SIG-M5 treated with dmso at 0.1 percent for 504 hours (cell line): ENCODE measurements at regions not wholly inside any gene's neighbourhood (a gene's known extent, or its start where the extent isn't known, plus 50 kb on each side); places are given as distances from the start of the nearest gene placed in this dataset.
"Not testable (repeated sequence)": the region's sequence is repeated elsewhere in the genome, so short reads cannot be mapped to it uniquely, and the experiment has no call there.

Experiments used
- DNase-seq: peaks from one replicate; lab custom pipeline; 2025; ENCODE audit not compliant: unreplicated experiment; lab: John Stamatoyannopoulos, UW

GRCh38 chr5:62143268-62144229 is 162.5 kb upstream of the KIF2A start:
- no peak for DNase-seq

DNA sequence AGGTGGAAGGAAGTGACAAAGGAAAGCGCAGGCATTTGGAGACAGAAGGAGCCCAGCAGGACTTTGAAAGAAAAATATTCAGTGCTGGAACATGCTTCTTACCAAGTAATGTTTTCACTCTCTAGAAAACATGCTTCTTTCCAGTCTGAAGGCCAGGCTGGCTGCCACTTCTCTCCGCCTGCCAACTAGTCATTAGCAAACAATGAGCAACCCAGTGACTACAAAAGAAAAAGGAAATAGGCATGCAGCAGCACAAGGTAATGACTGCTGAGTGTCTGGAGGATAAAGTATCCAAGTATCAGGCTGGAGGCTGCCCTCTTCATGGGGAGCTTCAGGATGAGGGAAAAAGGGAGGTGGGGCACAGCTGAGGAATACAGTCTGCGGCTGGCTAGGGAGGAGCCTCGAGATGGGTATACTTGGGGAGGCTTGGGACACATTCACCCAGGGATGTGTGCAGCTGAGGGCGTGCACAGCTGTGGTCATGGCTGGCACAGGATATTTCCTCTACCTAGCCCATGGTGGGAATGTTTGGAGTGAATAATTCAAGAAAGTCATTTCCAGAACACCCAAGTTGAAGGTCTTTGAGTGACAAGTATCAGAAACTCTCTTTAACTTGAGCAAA is 161.5 kb upstream of the KIF2A start:
- no peak for DNase-seq

DNA sequence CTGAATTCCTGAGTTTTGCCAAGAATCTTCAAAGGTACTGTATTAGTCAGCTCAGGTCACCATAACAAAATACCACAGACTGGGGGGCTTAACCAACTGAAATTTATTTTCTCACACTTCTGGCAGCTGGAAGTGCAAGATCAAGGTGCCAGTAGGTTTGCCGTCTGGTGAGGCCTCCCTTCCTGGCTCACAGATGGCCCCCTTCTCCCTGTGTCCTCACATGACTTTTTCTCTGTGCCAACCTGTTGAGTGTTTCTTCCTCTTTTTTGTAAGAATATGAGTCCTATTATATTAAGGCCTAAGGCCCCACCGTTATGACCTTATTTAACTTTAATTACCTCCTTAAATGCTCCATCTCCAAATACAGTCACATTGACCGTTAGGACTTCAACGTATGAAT is 156.1 kb upstream of the KIF2A start:
- DNase-seq = no peak

DNA sequence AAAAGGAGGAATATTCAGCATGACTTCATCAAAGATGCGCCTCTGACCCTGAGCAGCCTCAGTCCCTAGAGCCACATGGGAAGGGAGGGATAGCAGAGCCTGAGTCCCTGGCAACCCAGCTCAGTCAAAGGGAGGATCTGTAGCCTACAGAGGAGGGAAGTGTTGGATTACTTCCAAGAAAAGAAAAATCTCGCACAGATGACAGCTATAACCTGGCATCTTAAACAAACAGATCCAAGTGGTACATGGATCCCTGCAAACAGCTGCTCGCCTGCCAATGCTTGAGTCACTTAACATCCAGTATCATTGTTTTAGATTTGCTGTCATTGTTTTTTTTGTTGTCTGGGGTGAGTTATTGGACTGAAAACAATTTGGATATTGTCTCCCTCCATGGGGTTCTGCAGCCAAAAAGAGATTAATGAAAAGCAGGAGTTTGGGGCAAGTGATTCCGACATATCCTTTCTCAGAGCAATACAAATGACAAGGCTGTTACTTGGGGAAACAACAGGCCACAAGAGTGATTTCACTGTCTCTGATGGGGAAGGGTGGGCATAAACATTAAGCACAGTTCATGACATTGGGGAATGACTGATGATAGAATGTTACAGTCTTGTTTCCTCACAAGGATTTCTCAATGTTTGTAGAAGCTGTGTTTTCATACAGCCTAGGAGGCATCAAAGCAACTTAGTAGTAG is 153.5 kb upstream of the KIF2A start:
- no peak for DNase-seq

- no peak for DNase-seq
Observed at GRCh38 chr5:62154758-62155157, 151.2 kb upstream of the KIF2A start.

GRCh38 chr5:62155988-62156387 is 150.0 kb upstream of the KIF2A start:
- no peak for DNase-seq

GRCh38 chr5:62167561-62168057 is 138.4 kb upstream of the KIF2A start:
- no peak for DNase-seq

GRCh38 chr5:62168506-62169281 is 137.3 kb upstream of the KIF2A start:
- no peak for DNase-seq

GRCh38 chr5:62178258-62178657 is 127.7 kb upstream of the KIF2A start:
- DNase-seq = no peak

DNA sequence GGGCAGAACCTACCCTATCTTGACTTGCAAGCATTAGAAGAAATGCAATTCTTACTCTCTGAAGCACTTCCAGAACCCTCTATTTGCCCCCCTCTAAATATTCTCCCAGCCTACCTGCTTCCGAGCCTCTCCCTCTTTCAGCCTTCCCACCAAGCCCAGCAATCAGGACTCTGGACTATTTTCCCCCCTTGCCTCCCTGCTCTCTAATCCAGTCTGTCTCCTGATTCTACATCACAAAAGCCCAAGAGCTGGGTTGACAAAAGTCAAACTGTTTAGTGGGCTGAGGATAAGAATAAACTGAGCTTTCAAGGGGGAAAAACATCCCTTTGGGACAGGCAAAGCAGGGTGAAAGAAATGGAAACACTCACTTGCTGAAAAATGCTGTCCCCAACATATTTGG is 123.2 kb upstream of the KIF2A start:
- no peak for DNase-seq

- no peak for DNase-seq
Observed at GRCh38 chr5:62183727-62184126, 122.3 kb upstream of the KIF2A start.

- DNase-seq = no peak
Observed at GRCh38 chr5:62184444-62184843, 121.6 kb upstream of the KIF2A start.

DNA sequence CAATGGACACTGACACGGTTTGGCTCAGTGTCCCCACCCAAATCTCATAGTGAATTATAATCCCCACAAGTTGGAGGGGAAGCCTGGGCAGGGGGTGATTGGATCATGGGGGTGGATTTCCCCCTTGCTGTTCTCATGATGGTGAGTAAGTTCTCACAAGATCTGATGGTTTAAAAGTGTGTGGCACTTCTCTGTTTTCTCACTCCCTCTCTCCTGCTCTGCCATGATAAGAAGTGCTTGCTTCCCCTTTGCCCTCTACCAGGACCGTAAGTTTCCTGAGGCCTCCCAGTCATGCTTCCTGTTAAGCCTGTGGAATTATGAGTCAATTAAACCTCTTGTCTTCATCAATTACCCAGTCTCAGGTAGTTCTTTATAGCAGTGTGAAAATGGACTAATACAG is 115.8 kb upstream of the KIF2A start:
- DNase-seq = no peak

- DNase-seq = no peak
Observed at GRCh38 chr5:62190931-62191330, 115.1 kb upstream of the KIF2A start.

GRCh38 chr5:62192958-62193357 is 113.0 kb upstream of the KIF2A start:
- no peak for DNase-seq

GRCh38 chr5:62196532-62196931 is 109.5 kb upstream of the KIF2A start:
- DNase-seq = not testable (repeated sequence)

DNA sequence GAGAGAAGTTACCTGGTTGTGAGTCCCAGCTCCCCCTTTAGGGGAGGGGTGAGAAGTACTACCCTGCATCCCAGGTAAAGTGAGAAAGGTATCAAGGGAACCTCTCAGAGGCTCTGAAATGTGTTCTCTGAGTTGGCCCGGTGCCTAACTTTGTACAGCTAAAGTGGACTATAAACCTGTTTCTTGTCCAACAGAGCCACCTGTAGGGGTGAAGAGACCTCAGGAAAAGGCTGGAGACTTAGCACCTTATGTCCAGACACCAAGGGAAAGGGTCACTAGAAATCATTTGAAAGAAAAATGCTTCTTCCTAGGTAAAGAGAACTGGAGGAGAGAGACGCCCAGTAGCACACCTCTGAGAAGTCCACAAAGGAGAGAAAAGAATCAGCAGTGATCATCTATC is 108.3 kb upstream of the KIF2A start:
- DNase-seq = no peak

DNA sequence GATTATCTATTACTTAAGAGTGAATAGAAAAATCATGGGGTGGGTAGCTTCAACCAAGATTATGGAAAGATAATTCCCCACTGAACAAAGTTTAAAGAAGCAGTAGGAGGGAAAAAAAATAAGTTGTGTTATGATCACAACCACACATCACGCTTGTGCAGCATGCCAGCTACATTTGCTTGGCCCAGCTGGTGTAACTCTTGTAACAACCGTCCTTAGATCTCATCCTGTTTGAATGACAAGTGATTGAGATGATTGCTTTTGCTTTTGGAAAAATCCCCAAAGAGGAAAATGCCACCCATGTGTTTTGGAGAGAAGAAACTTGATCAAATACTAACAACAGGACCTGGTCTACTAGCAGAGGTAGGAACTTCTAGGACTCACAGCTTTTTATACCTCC is 107.6 kb upstream of the KIF2A start:
- no peak for DNase-seq

GRCh38 chr5:62199792-62200716 is 106.0 kb upstream of the KIF2A start:
- no peak for DNase-seq
